ENCODE measurements at regions not wholly inside any gene's neighbourhood (a gene's known extent, or its start where the extent isn't known, plus 50 kb on each side); places are given as distances from the start of the nearest gene placed in this dataset.

GRCh38 chr5:166340039-166340438, 1951.4 kb upstream of the WWC1 start:
- no peak overlapping the region for H3K27ac ChIP-seq
- no peak for TF ChIP-seq ZFX (IDR thresholded peaks at IDR 0.05; ENCODE audit: borderline replicate concordance)
- no peak for TF ChIP-seq CTCF (IDR thresholded peaks at IDR 0.05)

- H3K27ac ChIP-seq, result no peak overlapping the region
- TF ChIP-seq ZFX (IDR thresholded peaks at IDR 0.05; ENCODE audit: borderline replicate concordance) (no peak), CTCF (IDR thresholded peaks at IDR 0.05) (peak; percentile 42)
Observed at GRCh38 chr5:166341740-166342337, 1949.6 kb upstream of the WWC1 start.

- H3K27ac ChIP-seq, result no peak overlapping the region
- TF ChIP-seq ZFX (IDR thresholded peaks at IDR 0.05; ENCODE audit: borderline replicate concordance) (no peak), CTCF (IDR thresholded peaks at IDR 0.05) (no peak)
Observed at GRCh38 chr5:166342402-166342801, 1949.0 kb upstream of the WWC1 start.

GRCh38 chr5:166346726-166347374, 1944.6 kb upstream of the WWC1 start:
- no peak for TF ChIP-seq ZFX (IDR thresholded peaks at IDR 0.05; ENCODE audit: borderline replicate concordance)
- no peak for TF ChIP-seq CTCF (IDR thresholded peaks at IDR 0.05)

GRCh38 chr5:166349046-166349445, 1942.4 kb upstream of the WWC1 start:
- TF ChIP-seq CTCF (IDR thresholded peaks at IDR 0.05) (no peak), ZFX (IDR thresholded peaks at IDR 0.05; ENCODE audit: borderline replicate concordance) (no peak)

More at GRCh38 chr5:166346726-166347374, 1944.6 kb upstream of the WWC1 start:
- no peak overlapping the region for H3K27ac ChIP-seq

GRCh38 chr5:166353580-166353979, 1937.9 kb upstream of the WWC1 start:
- no peak for TF ChIP-seq ZFX (IDR thresholded peaks at IDR 0.05; ENCODE audit: borderline replicate concordance)
- no peak for TF ChIP-seq CTCF (IDR thresholded peaks at IDR 0.05)
- no peak overlapping the region for H3K27ac ChIP-seq

More at GRCh38 chr5:166349046-166349445, 1942.4 kb upstream of the WWC1 start:
- no peak overlapping the region for H3K27ac ChIP-seq

- H3K27ac ChIP-seq, result no peak overlapping the region
- TF ChIP-seq ZFX (IDR thresholded peaks at IDR 0.05; ENCODE audit: borderline replicate concordance) (no peak), CTCF (IDR thresholded peaks at IDR 0.05) (no peak)
Observed at GRCh38 chr5:166354332-166354731, 1937.1 kb upstream of the WWC1 start.
